ENCODE measurements at regions not wholly inside any gene's neighbourhood (a gene's known extent, or its start where the extent isn't known, plus 50 kb on each side); places are given as distances from the start of the nearest gene placed in this dataset.

GRCh38 chr21:24870633-24871032 is 736.6 kb downstream of the MRPL39 start:
- no peaks in the 10 kb centered on the region for H3K4me1 ChIP-seq
- no peaks in the 10 kb centered on the region for H3K9me3 ChIP-seq
- H3K27ac ChIP-seq: no peak overlapping the region
- intact Hi-C loops (cut with DNase I): no loop called here
- no peak for TF ChIP-seq EP300 (IDR thresholded peaks at IDR 0.05)
- TF ChIP-seq POLR2A (IDR thresholded peaks at IDR 0.05): no peak
- TF ChIP-seq POLR2AphosphoS5 (IDR thresholded peaks at IDR 0.05): no peak
- no peak for TF ChIP-seq CTCF (IDR thresholded peaks at IDR 0.05)
- WGBS, 2 donors: 84 to 92% methylated on average over 4 of the region's 4 CpGs
- no peak for DNase-seq
- no peaks in the 10 kb centered on the region for H3K27me3 ChIP-seq
- H3K4me3 ChIP-seq: no peak overlapping the region
- H3K36me3 ChIP-seq: no peaks in the 10 kb centered on the region

- WGBS, 2 donors: 89 to 94% methylated on average over 2 of the region's 2 CpGs
- Histone ChIP-seq H3K27me3 (no peaks in the 10 kb centered on the region), H3K4me1 (no peaks in the 10 kb centered on the region), H3K36me3 (no peaks in the 10 kb centered on the region), H3K4me3 (no peak overlapping the region), H3K9me3 (no peaks in the 10 kb centered on the region), H3K27ac (no peak overlapping the region)
- TF ChIP-seq EP300 (IDR thresholded peaks at IDR 0.05): no peak
- no peak for TF ChIP-seq POLR2A (IDR thresholded peaks at IDR 0.05)
- no peak for TF ChIP-seq CTCF (IDR thresholded peaks at IDR 0.05)
- no peak for TF ChIP-seq POLR2AphosphoS5 (IDR thresholded peaks at IDR 0.05)
- intact Hi-C loops (cut with DNase I): no loop called here
- no peak for DNase-seq
These were observed 737.4 kb downstream of the MRPL39 start for GRCh38 chr21:24869862-24870261.

- Histone ChIP-seq H3K27me3 (no peaks in the 10 kb centered on the region), H3K36me3 (no peaks in the 10 kb centered on the region), H3K27ac (no peak overlapping the region), H3K9me3 (no peaks in the 10 kb centered on the region), H3K4me1 (no peaks in the 10 kb centered on the region), H3K4me3 (no peak overlapping the region)
- intact Hi-C loops (cut with DNase I): no loop called here
- 77 to 78% methylated on average over 1 of the region's 1 CpG for WGBS, 2 donors
- DNase-seq: no peak
- TF ChIP-seq POLR2AphosphoS5 (IDR thresholded peaks at IDR 0.05) (no peak), EP300 (IDR thresholded peaks at IDR 0.05) (no peak), CTCF (IDR thresholded peaks at IDR 0.05) (no peak), POLR2A (IDR thresholded peaks at IDR 0.05) (no peak)
These were observed 739.2 kb downstream of the MRPL39 start for GRCh38 chr21:24868117-24868516.

- H3K4me3 ChIP-seq: no peak overlapping the region
- H3K27ac ChIP-seq: no peak overlapping the region
- WGBS, 2 donors: 53 to 74% methylated on average over 1 of the region's 1 CpG
- no peaks in the 10 kb centered on the region for H3K9me3 ChIP-seq
- no peak for DNase-seq
- no peaks in the 10 kb centered on the region for H3K36me3 ChIP-seq
- TF ChIP-seq POLR2A (IDR thresholded peaks at IDR 0.05) (no peak), CTCF (IDR thresholded peaks at IDR 0.05) (no peak), POLR2AphosphoS5 (IDR thresholded peaks at IDR 0.05) (no peak), EP300 (IDR thresholded peaks at IDR 0.05) (no peak)
- no peaks in the 10 kb centered on the region for H3K4me1 ChIP-seq
- no peaks in the 10 kb centered on the region for H3K27me3 ChIP-seq
- intact Hi-C loops (cut with DNase I): no loop called here
These were observed 745.8 kb downstream of the MRPL39 start for GRCh38 chr21:24861471-24861870.

- Histone ChIP-seq H3K27me3 (no peaks in the 10 kb centered on the region), H3K9me3 (no peaks in the 10 kb centered on the region), H3K4me3 (no peak overlapping the region), H3K4me1 (no peaks in the 10 kb centered on the region), H3K27ac (no peak overlapping the region), H3K36me3 (no peaks in the 10 kb centered on the region)
- 42 to 76% methylated on average over 1 of the region's 1 CpG for WGBS, 2 donors
- DNase-seq: no peak
- intact Hi-C loops (cut with DNase I): no loop called here
- TF ChIP-seq POLR2AphosphoS5 (IDR thresholded peaks at IDR 0.05) (no peak), EP300 (IDR thresholded peaks at IDR 0.05) (no peak), POLR2A (IDR thresholded peaks at IDR 0.05) (no peak), CTCF (IDR thresholded peaks at IDR 0.05) (no peak)
These were observed 751.0 kb downstream of the MRPL39 start for GRCh38 chr21:24856326-24856725.
